Endothelial cell of umbilical vein (primary cell): ENCODE measurements at regions not wholly inside any gene's neighbourhood (a gene's known extent, or its start where the extent isn't known, plus 50 kb on each side); places are given as distances from the start of the nearest gene placed in this dataset.

Experiments used
- BruUV-seq: library from RNA; stranded (reverse); fragments of 400-500 nt; replicated peaks from 2 replicates; lab custom pipeline; 2021; lab: Mats Ljungman, UMichigan
- CTCF ChIA-PET: fragments of 300-600, 350-600 bp; sonication (Branson Sonifier 250); formaldehyde crosslinking; loops from one replicate; lab custom pipeline; 2021; ENCODE audit warnings: antibody characterized with exemption, inconsistent platforms; lab: Charles Lee
- POLR2A ChIA-PET: fragments of 300-600, 350-600 bp; sonication (Branson Sonifier 250); formaldehyde crosslinking; loops from one replicate; lab custom pipeline; 2021; ENCODE audit warnings: antibody characterized with exemption, inconsistent platforms; lab: Charles Lee
- DNase-seq: peaks from one replicate; pipeline ENCODE4 v3.0.0-alpha.2; 2011; ENCODE audit warnings: low read depth, low spot score
- FAIRE-seq: peaks from 2 replicates; lab custom pipeline; 2011; peaks lifted over from hg19 to GRCh38; lab: Jason Lieb, UNC
- H2AFZ ChIP-seq: 2 replicates; pipeline ENCODE4 v1.6.0; 2012; ENCODE audit warnings: low read depth, low read length, control low read depth, inconsistent platforms
- H3K27ac ChIP-seq: 2 replicates; pipeline ENCODE4 v1.5.1; 2011; ENCODE audit warnings: low read depth, mild to moderate bottlenecking, control low read depth, low read length, moderate library complexity; ENCODE audit not compliant: insufficient read depth
- H3K27me3 ChIP-seq, 2 experiments: 2 replicates each; pipeline versions ENCODE4 v1.6.0 to v1.6.1; 2011; ENCODE audit warnings: low read length in 2 of 2, mixed read lengths in 1 of 2; ENCODE audit not compliant: control insufficient read depth in 2 of 2, insufficient read depth in 2 of 2
- H3K36me3 ChIP-seq, 2 experiments: 2 replicates in 1 of 2; 3 replicates in 1 of 2; pipeline ENCODE4 v1.5.1; 2011; ENCODE audit warnings: low read length in 2 of 2, mild to moderate bottlenecking in 1 of 2, moderate library complexity in 1 of 2; ENCODE audit not compliant: control insufficient read depth in 2 of 2, insufficient read depth in 2 of 2; ENCODE audit errors: extremely low read depth in 1 of 2
- H3K4me1 ChIP-seq: 3 replicates; pipeline ENCODE4 v1.5.1; 2011; ENCODE audit warnings: mild to moderate bottlenecking, low read length; ENCODE audit not compliant: control insufficient read depth, insufficient read depth; ENCODE audit errors: extremely low read depth
- H3K4me2 ChIP-seq: 2 replicates; pipeline ENCODE4 v1.6.1; 2011; ENCODE audit warnings: low read length, control low read depth, mixed read lengths; ENCODE audit not compliant: insufficient read depth
- H3K4me3 ChIP-seq, 3 experiments: fragments of 200-600 bp in 1 of 3; sonication (generic), shearing (Covaris generic) in 1 of 3; replicated peaks in 1 of 3; 2 replicates each; pipeline ENCODE4 v1.5.1; 2011 to 2016; ENCODE audit warnings: control low read depth in 3 of 3, low read length in 3 of 3, mild to moderate bottlenecking in 2 of 3, inconsistent platforms in 1 of 3, low read depth in 1 of 3, moderate library complexity in 1 of 3; ENCODE audit not compliant: insufficient read depth in 1 of 3
- H3K79me2 ChIP-seq: 2 replicates; pipeline ENCODE4 v1.6.0; 2012; ENCODE audit warnings: low read length, inconsistent platforms; ENCODE audit not compliant: control insufficient read depth, insufficient read depth
- H3K9ac ChIP-seq: replicated peaks from 2 replicates; pipeline ENCODE3; 2011; ENCODE audit warnings: low read length, control low read depth; ENCODE audit not compliant: insufficient read depth; ENCODE audit errors: extremely low read depth
- H3K9me1 ChIP-seq: replicated peaks from 3 replicates; pipeline ENCODE4 v1.6.0; 2011; ENCODE audit warnings: mild to moderate bottlenecking, low read length; ENCODE audit not compliant: control insufficient read depth, insufficient read depth; ENCODE audit errors: extremely low read depth
- H3K9me3 ChIP-seq: replicated peaks from 2 replicates; pipeline ENCODE4 v1.5.1; 2012; ENCODE audit warnings: low read length, inconsistent platforms; ENCODE audit not compliant: control insufficient read depth, insufficient read depth
- H4K20me1 ChIP-seq: replicated peaks from 2 replicates; pipeline ENCODE3; 2011; ENCODE audit warnings: mild to moderate bottlenecking, low read length; ENCODE audit not compliant: control insufficient read depth, insufficient read depth; ENCODE audit errors: extremely low read depth
- EZH2 ChIP-seq: IDR thresholded peaks from 2 replicates; pipeline ENCODE4 v1.6.1; 2012; ENCODE audit warnings: borderline replicate concordance, low read depth, mild to moderate bottlenecking, moderate library complexity, low read length, inconsistent platforms; ENCODE audit not compliant: severe bottlenecking
- FOS ChIP-seq: IDR thresholded peaks from 2 replicates; pipeline ENCODE4 v1.6.1; 2011; ENCODE audit warnings: mild to moderate bottlenecking, low read length, moderate library complexity, borderline replicate concordance; ENCODE audit not compliant: insufficient read depth
- GATA2 ChIP-seq: IDR thresholded peaks from 2 replicates; pipeline ENCODE4 v1.7.0; 2011; ENCODE audit warnings: low read depth, mild to moderate bottlenecking, moderate library complexity, mixed read lengths, low read length; ENCODE audit not compliant: insufficient read length, insufficient read depth
- JUN ChIP-seq: IDR thresholded peaks from 2 replicates; pipeline ENCODE4 v1.6.1; 2011; ENCODE audit warnings: borderline replicate concordance, low read depth; ENCODE audit not compliant: insufficient read length, insufficient read depth
- MAX ChIP-seq: IDR thresholded peaks from 2 replicates; pipeline ENCODE4 v1.6.1; 2011; ENCODE audit not compliant: insufficient read depth, insufficient read length
- MYC ChIP-seq: IDR thresholded peaks from one replicate; pipeline ENCODE4 v1.6.1; 2011; ENCODE audit warnings: mild to moderate bottlenecking, low read depth, low read length
- POLR2A ChIP-seq: IDR thresholded peaks from 2 replicates; pipeline ENCODE4 v1.6.1; 2012; ENCODE audit warnings: low read depth, mild to moderate bottlenecking, control low read depth, low read length
- POLR2AphosphoS5 ChIP-seq: IDR thresholded peaks from 2 replicates; pipeline ENCODE4 v1.6.1; 2012; ENCODE audit warnings: low read depth, mild to moderate bottlenecking, control low read depth, low read length, moderate library complexity; ENCODE audit not compliant: insufficient read depth
- dilution Hi-C: fragments of 300-500 bp; cut with MboI; formaldehyde crosslinking; loops from one replicate; pipeline ENCODE4 v1.15.0; 2019; ENCODE audit warnings: low sequenced_read_pairs; ENCODE audit not compliant: extremely low pct_ligation_motif_present
- intact Hi-C: fragments of 100-400 bp; cut with micrococcal nuclease; formaldehyde crosslinking; loops from one replicate; pipeline ENCODE4 v1.10.0; 2022
- TF ChIP-seq, protein P1 (sequence below), 2 donors: IDR thresholded peaks; 1 replicate in 1 of 2; 2 replicates in 1 of 2; pipeline ENCODE4 v1.5.1; 2011; ENCODE audit warnings: low read length in 2 of 2, mild to moderate bottlenecking in 2 of 2, moderate library complexity in 2 of 2, control low read depth in 1 of 2, inconsistent platforms in 1 of 2, low read depth in 1 of 2; ENCODE audit not compliant: insufficient read depth in 1 of 2; ENCODE audit errors: extremely low read depth in 1 of 2

- no peak for DNase-seq
- H3K36me3 ChIP-seq, result no peaks in the 10 kb centered on the region
- POLR2A ChIA-PET, result no interaction called here
- H3K9me3 ChIP-seq, result no peaks in the 10 kb centered on the region
- CTCF ChIA-PET, result interaction anchor here (1.1 kb wide), 1 partner anchor 31 kb away, joined by 3 read pairs; no protein-coding TSS in a partner anchor
- FAIRE-seq, result no peak
- no peak overlapping the region for H3K4me2 ChIP-seq
- no TSS peak for BruUV-seq
- H3K9me1 ChIP-seq, result no peaks in the 10 kb centered on the region
- no peaks in the 10 kb centered on the region for H3K4me1 ChIP-seq
- H3K27me3 ChIP-seq, result no peaks in the 10 kb centered on the region
- no peak for TF ChIP-seq POLR2A
- no peak for TF ChIP-seq JUN
- TF ChIP-seq FOS, result no peak
- TF ChIP-seq, protein P1, sequence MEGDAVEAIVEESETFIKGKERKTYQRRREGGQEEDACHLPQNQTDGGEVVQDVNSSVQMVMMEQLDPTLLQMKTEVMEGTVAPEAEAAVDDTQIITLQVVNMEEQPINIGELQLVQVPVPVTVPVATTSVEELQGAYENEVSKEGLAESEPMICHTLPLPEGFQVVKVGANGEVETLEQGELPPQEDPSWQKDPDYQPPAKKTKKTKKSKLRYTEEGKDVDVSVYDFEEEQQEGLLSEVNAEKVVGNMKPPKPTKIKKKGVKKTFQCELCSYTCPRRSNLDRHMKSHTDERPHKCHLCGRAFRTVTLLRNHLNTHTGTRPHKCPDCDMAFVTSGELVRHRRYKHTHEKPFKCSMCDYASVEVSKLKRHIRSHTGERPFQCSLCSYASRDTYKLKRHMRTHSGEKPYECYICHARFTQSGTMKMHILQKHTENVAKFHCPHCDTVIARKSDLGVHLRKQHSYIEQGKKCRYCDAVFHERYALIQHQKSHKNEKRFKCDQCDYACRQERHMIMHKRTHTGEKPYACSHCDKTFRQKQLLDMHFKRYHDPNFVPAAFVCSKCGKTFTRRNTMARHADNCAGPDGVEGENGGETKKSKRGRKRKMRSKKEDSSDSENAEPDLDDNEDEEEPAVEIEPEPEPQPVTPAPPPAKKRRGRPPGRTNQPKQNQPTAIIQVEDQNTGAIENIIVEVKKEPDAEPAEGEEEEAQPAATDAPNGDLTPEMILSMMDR (IDR thresholded peaks at IDR 0.05; ENCODE audit: extremely low read depth in 1 of 2, insufficient read depth in 1 of 2, low read depth in 1 of 2, low read length in 2 of 2), result no peak
- TF ChIP-seq MYC, result no peak
- TF ChIP-seq GATA2, result no peak
- TF ChIP-seq POLR2AphosphoS5, result no peak
- TF ChIP-seq MAX, result no peak
- no peak for TF ChIP-seq EZH2
- no peaks in the 10 kb centered on the region for H3K79me2 ChIP-seq
- H3K4me3 ChIP-seq, result no peak overlapping the region
- H3K9ac ChIP-seq, result no peak overlapping the region
- dilution Hi-C loops (no loop called here), intact Hi-C loops (no loop called here)
- H2AFZ ChIP-seq, result no peak overlapping the region
- no peaks in the 10 kb centered on the region for H4K20me1 ChIP-seq
- no peak overlapping the region for H3K27ac ChIP-seq
Observed at GRCh38 chr11:92855607-92856405, 113.6 kb upstream of the MTNR1B start.
